Brain microvascular endothelial cell (primary cell): ENCODE measurements at regions not wholly inside any gene's neighbourhood (a gene's known extent, or its start where the extent isn't known, plus 50 kb on each side); places are given as distances from the start of the nearest gene placed in this dataset.

ENCODE experiments used
- DNase-seq: peaks from one replicate; pipeline ENCODE4 v3.0.0-alpha.2; 2020
- H3K27ac ChIP-seq: fragments of 250-450 bp; sonication (Bioruptor Pico); 2 replicates; pipeline ENCODE4 v1.5.1; 2020; ENCODE audit warnings: mild to moderate bottlenecking, moderate library complexity
- H3K27me3 ChIP-seq: fragments of 250-450 bp; sonication (Bioruptor Pico); replicated peaks from 2 replicates; pipeline ENCODE4 v1.5.1; 2020; ENCODE audit warnings: mild to moderate bottlenecking
- H3K36me3 ChIP-seq: fragments of 250-450 bp; sonication (Bioruptor Pico); replicated peaks from 2 replicates; pipeline ENCODE4 v1.5.1; 2020; ENCODE audit warnings: mild to moderate bottlenecking
- H3K4me3 ChIP-seq: 2 replicates; pipeline ENCODE4 v1.5.1; 2011; ENCODE audit warnings: low read depth, mild to moderate bottlenecking, control low read depth, low read length, moderate library complexity
- CTCF ChIP-seq: IDR thresholded peaks from 2 replicates; pipeline ENCODE4 v1.5.1; 2011; ENCODE audit warnings: low read depth, mild to moderate bottlenecking, moderate library complexity, low read length, control low read depth, inconsistent platforms; ENCODE audit errors: missing control alignments
- in situ Hi-C: cut with HindIII; loops from 2 replicates; pipeline ENCODE4 v1.10.0; 2017; ENCODE audit warnings: low sequenced_read_pairs, low pct_ligation_motif_present

GRCh38 chr3:124121379-124122312, 129.7 kb upstream of the ROPN1 start:
- TF ChIP-seq CTCF, result no peak
- DNase-seq, result no peak

GRCh38 chr3:124125315-124125714, 133.4 kb upstream of the ROPN1 start:
- H3K36me3 ChIP-seq, result no peaks in the 10 kb centered on the region
- in situ Hi-C loops, result no loop called here
- H3K27ac ChIP-seq, result no peak overlapping the region
- no peaks in the 10 kb centered on the region for H3K27me3 ChIP-seq
- no peak for TF ChIP-seq CTCF
- no peak overlapping the region for H3K4me3 ChIP-seq
- DNase-seq, result no peak

More at GRCh38 chr3:124121379-124122312, 129.7 kb upstream of the ROPN1 start:
- in situ Hi-C loops, result no loop called here
- Histone ChIP-seq H3K27me3 (no peaks in the 10 kb centered on the region), H3K27ac (no peak overlapping the region), H3K4me3 (no peak overlapping the region), H3K36me3 (no peaks in the 10 kb centered on the region)

GRCh38 chr3:124126436-124127023, 134.6 kb upstream of the ROPN1 start:
- no peak for DNase-seq
- in situ Hi-C loops, result no loop called here
- H3K4me3 ChIP-seq, result no peak overlapping the region

GRCh38 chr3:124131158-124131557, 139.2 kb upstream of the ROPN1 start:
- no peak overlapping the region for H3K27ac ChIP-seq
- no peak for DNase-seq
- no peaks in the 10 kb centered on the region for H3K36me3 ChIP-seq
- in situ Hi-C loops, result no loop called here
- TF ChIP-seq CTCF, result no peak
- H3K27me3 ChIP-seq, result no peaks in the 10 kb centered on the region
- no peak overlapping the region for H3K4me3 ChIP-seq

More at GRCh38 chr3:124126436-124127023, 134.6 kb upstream of the ROPN1 start:
- H3K36me3 ChIP-seq, result no peaks in the 10 kb centered on the region
- no peaks in the 10 kb centered on the region for H3K27me3 ChIP-seq
- no peak overlapping the region for H3K27ac ChIP-seq
- TF ChIP-seq CTCF, result no peak

- Histone ChIP-seq H3K27ac (no peak overlapping the region), H3K4me3 (no peak overlapping the region), H3K27me3 (no peaks in the 10 kb centered on the region), H3K36me3 (no peaks in the 10 kb centered on the region)
- DNase-seq, result no peak
- in situ Hi-C loops, result no loop called here
- TF ChIP-seq CTCF, result no peak
Observed at GRCh38 chr3:124131580-124131979, 139.7 kb upstream of the ROPN1 start.
